ENCODE measurements at regions not wholly inside any gene's neighbourhood (a gene's known extent, or its start where the extent isn't known, plus 50 kb on each side); places are given as distances from the start of the nearest gene placed in this dataset.

DNA sequence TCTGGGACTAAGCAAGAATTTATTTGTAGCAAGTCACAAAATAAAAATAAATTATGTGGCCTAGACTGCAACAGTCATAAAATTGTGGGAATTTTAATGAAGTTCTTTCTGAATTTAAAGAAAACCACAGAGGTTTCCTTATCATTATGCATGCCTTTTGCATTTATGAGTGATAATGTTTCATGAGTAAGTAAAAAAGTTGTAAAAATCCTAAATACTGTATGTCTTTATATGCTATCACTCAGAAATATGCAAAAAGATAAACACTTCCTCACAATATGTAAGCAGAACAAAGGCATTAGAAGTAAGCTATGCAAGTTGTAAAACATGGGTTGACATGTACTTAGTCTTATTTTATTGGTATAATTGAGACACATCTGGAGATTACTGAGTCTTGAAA lies 239.4 kb upstream of the PDE3A start:
- Histone ChIP-seq H3K9me3 (ENCODE audit: control insufficient read depth in 1 of 2, insufficient read depth in 1 of 2, low read depth in 1 of 2, low read length in 2 of 2) (no peaks in the 10 kb centered on the region), H3K27ac (ENCODE audit: low read depth, low read length) (no peak overlapping the region), H3K36me3 (ENCODE audit: control insufficient read depth in 1 of 2, insufficient read depth in 2 of 2, low read length in 2 of 2) (no peaks in the 10 kb centered on the region), H3K27me3 (ENCODE audit: insufficient read depth, low read length) (no peaks in the 10 kb centered on the region), H3K4me3 (replicated peaks in 1 of 2; ENCODE audit: low read depth in 1 of 2, low read length in 2 of 2) (no peak overlapping the region), H3K9ac (ENCODE audit: low read length) (no peak overlapping the region), H4K20me1 (ENCODE audit: insufficient read depth) (no peaks in the 10 kb centered on the region), H3K79me2 (ENCODE audit: insufficient read depth, low read length) (no peaks in the 10 kb centered on the region), H3K9me2 (ENCODE audit: insufficient read depth) (no peaks in the 10 kb centered on the region), H3K4me1 (ENCODE audit: control insufficient read depth in 1 of 2, insufficient read depth in 2 of 2, low read length in 2 of 2) (no peaks in the 10 kb centered on the region), H2AFZ (ENCODE audit: low read depth, low read length, poor library complexity, severe bottlenecking) (no peak overlapping the region), H3K4me2 (ENCODE audit: low read length) (no peak overlapping the region)
- POLR2A ChIA-PET, result no interaction called here
- BruUV-seq (replicated peaks), result no TSS peak
- DNase-seq (ENCODE audit: low read depth, low spot score) (no peak), ATAC-seq (no peak)
- no peak for TF ChIP-seq SP1 (IDR thresholded peaks at IDR 0.05; ENCODE audit: low read depth)
- TF ChIP-seq, protein P1, sequence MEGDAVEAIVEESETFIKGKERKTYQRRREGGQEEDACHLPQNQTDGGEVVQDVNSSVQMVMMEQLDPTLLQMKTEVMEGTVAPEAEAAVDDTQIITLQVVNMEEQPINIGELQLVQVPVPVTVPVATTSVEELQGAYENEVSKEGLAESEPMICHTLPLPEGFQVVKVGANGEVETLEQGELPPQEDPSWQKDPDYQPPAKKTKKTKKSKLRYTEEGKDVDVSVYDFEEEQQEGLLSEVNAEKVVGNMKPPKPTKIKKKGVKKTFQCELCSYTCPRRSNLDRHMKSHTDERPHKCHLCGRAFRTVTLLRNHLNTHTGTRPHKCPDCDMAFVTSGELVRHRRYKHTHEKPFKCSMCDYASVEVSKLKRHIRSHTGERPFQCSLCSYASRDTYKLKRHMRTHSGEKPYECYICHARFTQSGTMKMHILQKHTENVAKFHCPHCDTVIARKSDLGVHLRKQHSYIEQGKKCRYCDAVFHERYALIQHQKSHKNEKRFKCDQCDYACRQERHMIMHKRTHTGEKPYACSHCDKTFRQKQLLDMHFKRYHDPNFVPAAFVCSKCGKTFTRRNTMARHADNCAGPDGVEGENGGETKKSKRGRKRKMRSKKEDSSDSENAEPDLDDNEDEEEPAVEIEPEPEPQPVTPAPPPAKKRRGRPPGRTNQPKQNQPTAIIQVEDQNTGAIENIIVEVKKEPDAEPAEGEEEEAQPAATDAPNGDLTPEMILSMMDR (IDR thresholded peaks at IDR 0.05 in 2 of 3, conservative IDR thresholded peaks at IDR 0.05 in 1 of 3; ENCODE audit: borderline replicate concordance in 1 of 3, insufficient read depth in 1 of 3, low read depth in 2 of 3, low read length in 2 of 3), result no peak
- TF ChIP-seq YY1 (IDR thresholded peaks at IDR 0.05; ENCODE audit: extremely low read depth, insufficient replicate concordance, low read depth, low read length), result no peak
- TF ChIP-seq EGR1 (IDR thresholded peaks at IDR 0.05; ENCODE audit: low read depth), result no peak
- TF ChIP-seq RAD21 (IDR thresholded peaks at IDR 0.05; ENCODE audit: low read depth), result no peak
- no peak for TF ChIP-seq EZH2phosphoT487 (IDR thresholded peaks at IDR 0.05; ENCODE audit: borderline replicate concordance)
- TF ChIP-seq ELF1 (IDR thresholded peaks at IDR 0.05; ENCODE audit: borderline replicate concordance, low read depth), result no peak
- no peak for TF ChIP-seq JUND (IDR thresholded peaks at IDR 0.05)
- TF ChIP-seq ZNF274 (IDR thresholded peaks at IDR 0.05; ENCODE audit: low read depth, low read length), result no peak
- TF ChIP-seq, protein P2, sequence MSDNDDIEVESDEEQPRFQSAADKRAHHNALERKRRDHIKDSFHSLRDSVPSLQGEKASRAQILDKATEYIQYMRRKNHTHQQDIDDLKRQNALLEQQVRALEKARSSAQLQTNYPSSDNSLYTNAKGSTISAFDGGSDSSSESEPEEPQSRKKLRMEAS (IDR thresholded peaks at IDR 0.05), result no peak
- TF ChIP-seq FOSL1 (IDR thresholded peaks at IDR 0.05; ENCODE audit: low read depth), result no peak
- TF ChIP-seq CEBPB (IDR thresholded peaks at IDR 0.05; ENCODE audit: low read depth), result no peak
- intact Hi-C loops (cut with micrococcal nuclease), result no loop called here
- RAD21 ChIA-PET (ENCODE audit: low non-redundant PET in 1 of 2, low total read pairs in 2 of 2, uncharacterized antibody in 2 of 2, unreplicated experiment in 2 of 2), result no interaction called here
- CTCF ChIA-PET, result no interaction called here
